GM10266 (cell line): ENCODE measurements at regions not wholly inside any gene's neighbourhood (a gene's known extent, or its start where the extent isn't known, plus 50 kb on each side); places are given as distances from the start of the nearest gene placed in this dataset.

Experiments used
- DNase-seq: peaks from one replicate; pipeline ENCODE4 v3.0.0; 2012; ENCODE audit errors: extremely low spot score
- CTCF ChIP-seq: IDR thresholded peaks from 2 replicates; pipeline ENCODE4 v1.5.1; 2012; ENCODE audit warnings: mild to moderate bottlenecking, low read depth; ENCODE audit not compliant: control insufficient read depth, insufficient read depth; ENCODE audit errors: missing control alignments

DNA sequence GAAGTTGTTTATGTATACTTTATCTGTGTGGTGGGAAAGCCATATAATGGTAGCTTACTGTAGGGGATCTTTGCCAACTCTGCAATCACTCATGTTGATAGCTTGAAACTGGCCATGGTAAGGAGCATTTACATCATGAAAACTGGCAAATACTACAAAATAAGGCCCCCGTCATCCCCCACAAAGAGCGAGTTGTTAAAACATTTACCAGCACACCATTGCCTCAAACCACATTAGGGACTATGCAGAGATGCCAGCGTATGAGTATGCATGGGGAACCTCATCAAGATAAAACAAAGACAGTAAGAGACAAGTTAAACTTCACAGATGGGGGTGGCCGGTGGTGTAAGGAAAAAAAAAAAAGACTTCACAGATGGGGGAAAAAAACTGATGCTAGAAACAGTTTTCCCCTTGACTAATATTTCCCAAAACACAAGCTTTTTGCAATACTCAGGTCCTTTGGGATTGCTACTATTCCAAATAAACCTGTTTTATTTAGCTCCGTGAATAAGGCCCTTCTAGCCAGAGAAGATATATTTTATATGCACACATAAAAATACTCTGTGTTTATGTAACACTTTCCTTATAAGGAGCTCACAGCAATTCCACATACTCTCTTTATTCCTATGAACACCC is 70.6 kb upstream of the SERP2 start:
- DNase-seq, result no peak
- no peak for TF ChIP-seq CTCF

DNA sequence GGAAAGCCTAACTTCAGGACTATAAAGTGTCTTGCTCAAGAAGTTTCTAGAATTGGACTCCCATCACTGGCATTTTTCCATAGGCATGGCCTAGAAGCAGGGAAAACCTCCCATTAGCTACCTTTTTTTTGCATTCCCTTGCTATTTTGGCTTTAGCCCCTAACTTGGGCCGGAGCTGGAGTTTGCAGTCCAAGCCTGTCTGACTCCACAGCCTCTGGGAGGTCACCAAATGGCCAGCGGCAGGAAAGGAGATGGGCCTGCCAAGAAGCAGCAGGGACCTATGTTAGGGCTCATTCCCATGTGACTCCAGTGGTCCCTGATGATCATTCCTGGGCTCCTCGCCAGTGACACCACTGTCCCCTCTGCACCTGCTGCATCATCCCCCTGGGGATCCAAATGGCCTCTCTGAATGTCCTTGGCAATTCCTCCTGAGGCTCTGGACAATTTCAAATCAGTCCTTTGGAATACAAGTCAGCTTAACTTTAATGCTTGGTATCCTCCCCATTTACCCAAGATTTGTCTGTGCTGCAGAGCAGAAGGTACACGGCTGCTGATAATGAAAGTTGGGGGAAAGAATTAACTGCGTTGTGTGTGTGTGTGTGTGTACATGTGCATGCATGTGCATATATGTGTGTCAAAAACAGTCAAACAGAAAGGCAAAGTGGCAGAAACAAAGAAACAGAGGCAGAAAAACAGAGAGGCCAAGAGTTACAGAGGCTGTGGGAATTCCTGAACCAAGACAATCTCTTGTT is 69.8 kb upstream of the SERP2 start:
- no peak for TF ChIP-seq CTCF
- DNase-seq, result no peak

DNA sequence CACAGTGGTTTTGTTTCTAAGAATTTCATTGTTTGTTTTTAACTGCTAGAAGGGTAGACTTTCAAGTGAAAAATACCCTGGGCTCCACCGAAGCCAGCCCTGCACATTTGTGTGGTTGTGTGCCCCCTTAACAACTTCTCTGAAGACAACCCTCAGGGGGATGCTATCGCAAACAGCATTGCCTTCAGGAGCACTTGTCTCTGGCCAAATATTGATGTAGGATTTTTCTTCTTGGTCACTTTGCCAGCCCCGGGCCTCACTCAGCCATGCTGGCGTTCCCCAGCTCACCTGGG is 69.2 kb upstream of the SERP2 start:
- DNase-seq, result no peak
- no peak for TF ChIP-seq CTCF

- no peak for DNase-seq
- no peak for TF ChIP-seq CTCF
Observed at GRCh38 chr13:44305286-44305685, 68.3 kb upstream of the SERP2 start.

GRCh38 chr13:44305917-44306370 is 67.7 kb upstream of the SERP2 start:
- no peak for DNase-seq
- TF ChIP-seq CTCF, result no peak

- DNase-seq, result no peak
Observed at GRCh38 chr13:44306371-44307192, 67.0 kb upstream of the SERP2 start.

More at GRCh38 chr13:44306371-44307192, 67.0 kb upstream of the SERP2 start:
- no peak for TF ChIP-seq CTCF
